HCEC 1CT (cell line): ENCODE measurements at regions not wholly inside any gene's neighbourhood (a gene's known extent, or its start where the extent isn't known, plus 50 kb on each side); places are given as distances from the start of the nearest gene placed in this dataset.

Source experiments
- DNase-seq: peaks from one replicate; pipeline ENCODE4 v3.0.0-alpha.2; 2017

DNA sequence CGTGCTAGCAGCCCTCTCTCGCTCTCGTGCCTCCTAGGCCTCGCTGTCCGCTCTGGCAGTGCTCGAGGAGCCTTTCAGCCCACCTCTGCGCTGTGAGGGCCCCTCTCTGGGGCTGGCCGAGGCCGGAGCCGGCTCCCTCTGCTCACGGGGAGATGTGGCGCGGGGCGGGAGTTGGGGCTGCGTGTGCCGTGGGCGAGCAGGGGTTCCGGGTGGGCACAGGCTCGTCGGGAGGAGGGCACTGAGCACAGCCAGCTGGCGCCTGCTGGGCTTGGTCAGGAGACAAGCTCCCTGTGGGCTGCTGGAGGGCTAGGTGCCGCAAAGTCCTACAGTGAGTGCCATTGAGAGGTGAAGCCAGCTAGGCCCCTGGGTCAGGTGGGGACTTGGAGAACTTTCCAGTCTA is 994.5 kb downstream of the C4orf33 start:
- DNase-seq = no peak

DNA sequence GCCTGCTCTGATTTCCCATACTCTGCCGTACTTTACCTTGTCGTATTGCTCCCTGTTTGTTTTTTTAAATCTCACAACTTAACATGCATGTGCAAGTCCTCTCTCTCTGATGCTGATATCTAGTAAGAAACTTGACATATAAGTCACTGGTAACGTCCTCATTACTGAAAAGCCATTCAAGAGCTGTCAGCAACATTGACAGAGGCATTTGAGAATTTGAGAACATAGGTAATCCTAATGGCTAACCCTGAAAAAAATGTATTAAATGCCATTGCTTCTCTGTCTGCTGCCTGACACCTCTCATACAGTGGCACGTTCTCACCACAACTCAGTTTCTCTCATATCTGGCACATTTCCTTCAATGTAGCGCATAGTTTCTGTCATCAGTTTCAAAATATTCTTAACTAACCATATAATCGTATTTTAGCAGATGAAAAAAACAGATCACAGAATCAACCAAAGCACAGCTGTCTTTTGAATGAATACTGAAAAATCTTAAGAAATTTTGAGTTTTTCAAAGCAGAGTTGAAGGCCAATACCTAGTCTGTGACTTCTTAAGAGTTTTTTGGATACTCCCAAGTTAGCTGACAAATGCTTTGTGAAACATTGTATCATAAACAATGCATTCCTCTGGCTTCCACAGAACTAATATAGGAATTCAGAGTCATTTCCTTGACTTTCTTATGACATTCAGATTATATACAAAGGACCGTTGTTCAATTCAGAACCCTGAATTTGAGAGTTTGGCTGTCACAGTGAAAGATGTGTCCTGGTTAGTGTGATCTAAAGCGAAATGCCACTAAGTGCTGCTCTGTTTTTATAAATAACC is 996.4 kb downstream of the C4orf33 start:
- DNase-seq = peak; percentile 30

DNA sequence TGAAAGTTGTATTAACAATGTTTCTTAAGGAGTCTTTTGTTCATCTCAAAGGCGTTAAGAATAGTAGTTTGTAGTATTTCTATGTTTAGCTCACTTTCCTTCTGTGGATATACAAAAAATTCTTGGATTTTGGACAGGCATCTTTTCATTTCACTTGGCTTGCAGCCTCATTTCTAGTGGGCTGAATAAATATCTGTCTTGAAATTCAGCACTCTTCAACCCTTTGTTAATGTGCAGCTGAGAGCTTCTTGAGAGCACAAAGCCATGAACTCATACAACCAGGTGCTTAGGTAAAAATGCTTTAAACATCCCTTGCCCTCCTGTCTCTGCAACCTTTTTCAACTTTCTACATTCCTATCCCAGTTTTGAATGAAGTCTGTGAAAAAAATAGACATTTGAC is 1003.2 kb downstream of the C4orf33 start:
- no peak for DNase-seq

DNA sequence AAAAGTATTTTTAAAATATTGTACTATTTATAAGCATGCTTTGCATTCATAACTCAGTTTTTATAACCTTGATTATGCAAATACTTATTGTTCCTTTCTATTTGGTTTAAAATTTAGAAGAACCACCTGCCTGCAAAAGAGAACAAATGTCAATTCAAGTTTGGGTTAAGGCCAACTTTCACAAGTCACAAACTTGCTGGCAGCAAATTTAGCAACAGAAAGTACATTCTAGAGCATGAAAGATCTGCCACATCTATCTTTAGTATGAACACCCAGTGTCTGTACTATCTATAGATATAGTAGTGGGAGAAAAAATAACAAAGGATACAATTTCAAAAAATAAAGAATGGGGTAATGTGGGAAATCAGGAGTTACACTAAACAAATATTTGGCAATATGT is 1014.2 kb downstream of the C4orf33 start:
- DNase-seq = no peak

DNA sequence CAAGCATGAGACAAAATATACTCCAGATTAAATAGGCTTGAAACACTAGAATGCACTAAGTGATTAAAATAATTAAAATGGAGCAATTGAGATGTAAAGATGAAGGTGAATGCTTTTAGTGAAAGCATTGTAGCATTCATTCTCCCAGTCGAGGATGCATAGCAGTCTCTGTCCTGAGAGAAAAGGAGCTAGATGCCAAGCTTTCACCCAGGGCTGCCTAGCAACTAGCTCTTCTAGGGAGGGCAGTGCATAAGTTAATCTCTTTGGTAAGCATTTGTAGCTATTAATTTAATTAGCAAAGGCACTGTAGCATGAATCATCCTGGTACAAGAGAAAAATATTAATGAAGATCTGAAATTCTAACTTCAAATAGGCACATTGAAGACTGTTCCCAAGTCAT is 1014.8 kb downstream of the C4orf33 start:
- no peak for DNase-seq

DNA sequence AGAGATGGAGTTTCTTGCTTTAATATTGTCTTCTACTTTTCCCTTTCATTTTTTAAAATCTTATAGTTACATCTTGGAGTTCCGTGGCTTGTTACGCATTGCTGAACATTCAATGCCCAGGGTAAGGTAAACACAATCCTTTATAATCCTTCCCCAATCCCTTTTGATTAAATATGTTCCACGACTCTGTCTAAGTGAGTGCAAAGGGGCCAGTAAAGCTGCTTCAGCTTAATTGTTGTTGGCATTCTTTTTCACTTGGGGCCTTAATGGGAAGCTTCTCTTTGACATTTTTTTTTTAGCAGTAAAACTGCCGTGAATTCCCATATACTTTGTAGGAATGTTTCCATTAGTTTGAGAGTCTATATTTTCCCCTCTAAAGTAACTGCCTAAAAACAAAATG is 1028.1 kb downstream of the C4orf33 start:
- DNase-seq = no peak

DNA sequence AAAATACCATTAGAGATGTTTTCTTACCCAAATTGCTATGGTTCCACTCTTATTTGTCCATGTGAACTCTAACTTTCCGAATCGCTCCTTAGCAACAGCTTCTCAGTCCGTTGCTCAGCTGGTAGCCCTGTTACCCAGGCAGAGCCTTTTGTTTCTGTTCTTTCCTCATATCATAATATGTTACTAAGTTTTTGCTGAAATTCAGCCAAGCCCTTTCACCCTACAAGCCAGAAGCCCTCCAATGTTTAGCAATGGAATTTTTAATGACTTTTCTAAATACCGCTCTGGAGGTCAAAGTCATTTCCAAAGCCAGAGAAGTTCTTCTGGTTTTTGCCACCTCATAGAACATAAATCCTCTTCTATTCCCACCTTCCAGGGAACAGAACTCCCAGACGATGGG is 1029.5 kb downstream of the C4orf33 start:
- peak; percentile 56 for DNase-seq

DNA sequence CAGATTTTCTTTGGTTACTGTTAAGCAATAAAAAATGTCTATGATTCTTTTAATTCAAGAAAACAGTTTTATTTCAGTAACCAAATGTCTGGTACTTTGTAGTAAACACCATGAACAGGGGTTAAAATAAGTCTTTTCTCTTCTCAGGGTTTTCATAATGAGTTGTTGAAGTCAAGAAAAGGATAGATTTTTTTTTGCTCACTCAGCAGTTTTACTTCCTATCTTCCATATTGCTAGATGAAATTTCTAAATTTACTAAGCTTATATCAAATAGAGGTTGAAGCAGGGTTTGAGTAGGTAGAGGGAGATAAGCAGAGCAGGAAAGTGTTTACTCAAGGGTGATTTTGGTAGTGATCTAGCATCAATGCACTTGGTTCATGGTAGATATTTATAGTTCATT is 1031.3 kb downstream of the C4orf33 start:
- no peak for DNase-seq

DNA sequence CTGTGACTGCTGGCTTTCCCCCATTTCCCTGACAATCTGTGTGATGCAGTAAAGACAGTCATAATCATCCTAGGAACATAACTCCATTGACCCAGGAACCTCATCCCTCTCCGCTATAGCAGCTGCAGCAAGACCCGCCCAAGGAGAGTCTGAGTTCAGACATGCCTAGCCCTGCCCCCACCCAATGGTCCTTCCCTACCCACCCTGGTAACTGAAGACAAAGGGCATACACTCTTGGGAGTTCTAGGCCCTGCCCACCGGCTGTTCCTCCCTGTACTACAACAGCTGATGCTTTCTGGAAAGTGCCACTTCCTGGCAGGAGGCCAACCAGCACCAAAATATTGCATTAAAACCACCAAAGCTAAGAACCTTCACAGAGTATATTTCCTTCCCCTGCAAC is 1035.6 kb downstream of the C4orf33 start:
- no peak for DNase-seq

DNA sequence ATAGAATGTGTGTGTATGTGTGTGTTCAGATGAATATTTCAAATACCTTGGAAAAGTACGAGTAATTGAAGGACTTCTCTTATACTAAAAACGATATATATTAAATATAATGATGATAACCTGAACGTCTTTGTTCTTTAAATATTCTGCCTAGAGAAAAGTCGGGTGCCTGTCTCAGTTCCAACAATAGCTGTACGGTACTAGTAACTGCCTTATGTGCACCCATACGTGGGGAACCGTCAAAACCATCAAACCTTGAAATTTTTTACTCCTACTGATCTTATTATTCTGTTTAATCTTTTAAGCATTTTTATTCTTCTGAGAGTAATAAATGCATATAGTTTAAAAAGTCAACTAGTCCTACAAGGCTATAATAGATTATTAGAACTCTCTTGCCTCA is 1045.7 kb downstream of the C4orf33 start:
- no peak for DNase-seq

DNA sequence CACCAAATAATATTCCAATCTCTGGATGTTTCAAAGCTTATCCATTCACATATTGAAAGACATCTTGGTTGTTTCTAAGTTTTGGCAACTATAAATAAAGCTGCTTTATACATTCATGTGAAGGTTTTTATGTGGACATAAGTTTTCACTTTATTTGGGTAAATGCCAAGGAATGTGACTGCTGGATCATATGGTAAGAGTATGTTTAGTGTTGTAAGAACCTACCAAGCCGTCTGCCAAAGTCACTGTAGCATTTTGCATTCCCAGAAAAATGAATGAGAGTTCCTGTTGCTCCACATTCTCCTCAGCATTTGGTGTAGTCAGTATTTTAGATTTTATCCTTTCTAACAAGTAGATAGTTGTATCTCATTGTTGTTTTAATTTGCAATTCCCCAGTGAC is 1047.7 kb downstream of the C4orf33 start:
- no peak for DNase-seq

DNA sequence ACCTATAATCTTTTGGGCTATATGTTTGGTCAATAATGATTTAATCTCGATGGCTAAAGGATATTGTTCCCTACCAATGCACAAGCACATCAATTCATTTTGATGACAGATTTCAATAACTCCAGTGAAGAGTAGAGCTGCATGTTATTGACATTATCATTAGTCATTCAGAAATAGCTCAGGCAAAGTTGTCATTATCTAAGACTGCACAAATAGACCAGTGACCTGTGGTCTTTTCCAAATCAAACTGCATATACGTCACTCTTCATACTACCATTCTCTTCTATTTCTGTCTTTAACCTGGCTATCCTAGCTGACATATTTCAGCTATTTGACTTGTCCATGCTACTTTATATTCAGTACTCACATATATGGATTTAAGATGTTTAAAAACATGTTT is 1050.8 kb downstream of the C4orf33 start:
- DNase-seq = no peak

DNA sequence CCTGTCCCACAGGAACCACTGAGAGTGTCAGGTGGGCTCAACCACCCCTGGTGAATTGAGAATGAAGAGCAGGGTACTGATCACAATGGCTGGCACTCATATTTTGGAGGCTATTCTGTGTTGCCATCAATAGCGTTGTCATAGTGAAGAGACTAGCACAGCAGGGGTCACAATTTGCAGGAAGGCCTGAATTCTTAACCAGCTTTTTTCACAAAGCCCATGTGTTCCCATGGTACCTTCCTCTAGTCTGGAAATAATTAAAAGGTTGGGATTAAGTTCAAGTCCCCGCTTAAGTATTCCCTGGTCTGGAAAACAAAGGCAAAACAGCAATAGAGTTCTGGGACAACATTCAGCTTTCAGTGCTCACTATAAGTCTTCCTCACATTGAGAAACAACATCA is 1051.7 kb downstream of the C4orf33 start:
- DNase-seq = no peak

DNA sequence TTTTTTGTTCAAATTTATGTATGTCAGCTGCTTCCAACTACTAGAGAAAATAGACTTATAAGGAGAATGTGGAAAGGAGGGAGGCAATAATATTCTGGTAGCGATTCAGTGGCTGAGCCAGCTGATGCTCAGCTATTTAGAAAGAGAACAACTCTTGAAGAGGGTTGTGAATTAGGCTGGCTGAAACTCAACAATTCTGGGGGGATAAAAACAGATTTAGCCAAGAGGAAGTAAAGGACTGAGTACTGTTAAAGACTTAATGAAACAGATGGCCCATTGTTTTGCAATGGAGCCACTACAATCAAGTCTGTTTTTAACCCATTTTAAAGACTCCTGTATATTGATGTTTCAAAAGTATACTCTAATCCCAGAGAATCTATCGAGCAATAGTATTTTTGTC is 1058.9 kb downstream of the C4orf33 start:
- no peak for DNase-seq

DNA sequence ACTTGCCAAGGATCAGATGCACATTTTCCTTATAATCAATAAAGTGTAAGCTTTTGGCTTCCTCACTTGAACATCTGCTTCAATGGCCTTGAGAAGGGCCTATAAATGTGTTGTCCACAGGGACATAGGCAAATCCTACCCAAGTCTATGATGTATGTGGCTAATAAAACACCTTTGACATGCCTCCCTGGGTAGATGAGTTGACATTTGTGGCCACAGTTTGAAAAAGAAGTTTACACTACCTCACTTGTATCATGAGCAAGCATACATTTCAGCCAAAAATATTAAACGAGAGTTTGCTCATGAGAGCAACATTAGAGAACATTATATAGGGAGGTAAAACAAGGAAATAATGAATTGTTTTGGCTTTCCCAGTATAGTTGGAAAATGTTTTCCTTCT is 1067.7 kb downstream of the C4orf33 start:
- no peak for DNase-seq

DNA sequence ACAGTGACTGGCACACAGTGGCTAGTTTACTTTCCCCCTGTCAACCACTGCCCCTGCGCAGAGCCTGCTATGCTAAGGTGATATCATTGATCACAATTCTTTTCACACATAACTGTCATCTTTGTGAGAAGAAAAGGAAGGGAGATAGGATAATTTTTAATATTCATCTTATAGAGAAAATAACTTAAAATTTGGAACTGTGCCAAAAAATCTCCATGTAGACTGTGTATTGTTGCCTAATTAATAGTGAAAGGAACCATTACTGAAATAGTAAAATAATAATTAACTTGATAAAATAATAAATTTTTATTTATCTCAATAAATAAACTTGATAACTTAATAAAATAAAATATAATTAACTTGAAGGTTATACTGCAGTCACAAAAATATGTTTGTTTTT is 1069.4 kb downstream of the C4orf33 start:
- DNase-seq = no peak

DNA sequence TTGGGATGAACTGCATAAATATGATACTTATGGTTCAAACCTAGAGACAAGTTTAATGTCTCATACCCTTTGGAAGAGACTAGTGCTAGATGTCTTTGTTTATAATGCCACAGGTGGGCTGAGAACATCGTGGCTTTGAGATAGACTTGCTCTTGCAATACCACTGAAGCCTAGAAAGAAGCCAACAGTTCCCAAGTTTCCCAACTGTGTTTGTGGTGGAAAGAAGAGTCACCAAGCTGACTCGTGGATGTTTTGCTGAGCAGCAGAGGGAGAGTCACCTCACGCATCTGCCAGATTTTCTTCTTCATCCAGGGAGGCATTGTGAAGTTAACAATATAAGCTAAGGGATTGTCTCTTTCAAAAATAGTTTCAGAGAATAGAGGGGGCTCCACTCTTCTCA is 1076.2 kb downstream of the C4orf33 start:
- DNase-seq = no peak

DNA sequence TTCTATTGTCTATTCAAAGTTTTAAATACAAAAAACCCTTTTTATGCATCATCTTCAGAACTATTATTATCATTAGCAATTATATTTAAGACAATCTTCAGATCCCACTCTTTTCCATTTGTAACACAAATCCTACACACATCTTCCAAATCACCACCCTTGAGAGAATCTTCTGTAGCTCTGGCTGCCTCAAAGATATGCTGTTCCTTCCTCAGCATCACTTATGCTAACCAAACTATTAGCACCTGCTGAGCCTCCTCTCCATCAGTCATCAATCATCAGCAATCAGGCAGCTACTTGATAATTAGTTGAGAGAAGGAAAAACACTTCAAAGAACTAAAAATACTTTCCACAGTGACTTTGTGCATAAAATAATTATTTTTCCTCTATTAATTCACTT is 1082.2 kb downstream of the C4orf33 start:
- no peak for DNase-seq

DNA sequence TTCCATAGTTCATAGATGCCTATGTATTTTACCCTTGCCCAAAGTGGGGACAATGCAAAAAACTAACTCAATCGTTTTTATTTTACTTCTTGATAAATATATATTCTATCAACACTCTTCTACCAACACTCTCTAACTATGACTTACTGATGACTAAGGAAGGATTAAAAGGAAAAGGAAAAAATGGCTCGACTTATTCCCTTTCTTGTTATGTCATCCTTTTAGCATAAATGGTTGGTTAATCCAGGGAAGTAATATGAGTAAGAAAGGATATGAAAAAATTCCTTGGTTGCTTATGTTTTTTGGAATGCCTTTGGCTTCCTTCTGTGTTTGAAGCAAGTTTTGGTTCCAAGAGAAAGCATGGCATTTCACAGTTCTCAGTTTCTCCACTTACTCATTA is 1087.1 kb downstream of the C4orf33 start:
- peak; percentile 57 for DNase-seq

DNA sequence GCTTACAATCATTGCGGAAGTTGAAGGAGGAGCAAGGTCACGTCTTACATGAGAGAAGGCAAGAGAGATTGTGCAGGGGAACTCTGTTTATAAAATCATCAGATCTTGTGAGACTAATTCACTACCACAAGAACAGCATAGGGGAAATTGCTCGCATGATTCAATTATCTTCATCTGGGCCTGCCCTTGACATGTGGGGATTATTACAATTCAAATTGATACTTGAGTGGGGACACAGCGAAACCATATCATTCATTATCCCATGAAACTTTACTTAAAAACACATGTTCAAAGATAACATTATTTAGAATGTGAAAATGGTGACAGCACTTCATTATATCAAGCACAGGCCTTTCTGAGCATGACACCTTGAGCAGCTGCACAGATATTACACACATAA is 1087.8 kb downstream of the C4orf33 start:
- no peak for DNase-seq

DNA sequence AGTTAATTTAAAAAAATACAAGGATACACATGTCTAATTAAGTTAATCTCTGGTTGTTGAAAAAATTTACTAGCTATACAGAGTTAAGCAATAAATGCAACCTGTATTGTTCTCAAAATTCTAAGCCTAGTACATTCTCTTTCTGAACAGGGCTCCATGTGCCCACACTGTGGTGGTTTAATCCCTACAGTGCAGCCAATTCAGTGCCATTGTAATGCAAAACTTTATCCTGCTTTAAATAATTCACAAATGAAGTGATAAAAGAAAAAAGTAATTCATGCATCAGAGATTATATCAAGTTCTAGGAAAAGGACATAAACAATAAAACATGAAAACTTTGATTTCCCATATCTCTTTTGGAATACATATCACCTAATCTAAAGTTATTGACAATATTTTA is 1089.2 kb downstream of the C4orf33 start:
- no peak for DNase-seq

DNA sequence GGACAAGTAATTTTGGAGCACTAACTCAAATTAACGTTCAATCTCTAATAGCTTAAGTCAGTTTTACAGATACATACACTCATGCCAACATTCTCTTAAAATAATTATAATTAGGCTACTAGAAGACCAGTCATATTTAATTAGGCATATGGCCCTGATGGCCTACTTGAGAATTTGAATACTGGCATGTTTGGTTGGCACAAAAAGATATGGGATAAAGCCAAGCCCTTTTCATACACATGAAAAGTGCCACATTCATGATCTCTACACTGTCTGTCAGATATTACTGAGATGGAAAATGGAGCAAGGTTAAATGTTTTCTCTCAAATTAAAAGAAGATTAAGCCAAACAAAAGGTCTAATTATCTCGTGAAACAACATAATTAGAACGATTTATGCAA is 1091.0 kb downstream of the C4orf33 start:
- no peak for DNase-seq

DNA sequence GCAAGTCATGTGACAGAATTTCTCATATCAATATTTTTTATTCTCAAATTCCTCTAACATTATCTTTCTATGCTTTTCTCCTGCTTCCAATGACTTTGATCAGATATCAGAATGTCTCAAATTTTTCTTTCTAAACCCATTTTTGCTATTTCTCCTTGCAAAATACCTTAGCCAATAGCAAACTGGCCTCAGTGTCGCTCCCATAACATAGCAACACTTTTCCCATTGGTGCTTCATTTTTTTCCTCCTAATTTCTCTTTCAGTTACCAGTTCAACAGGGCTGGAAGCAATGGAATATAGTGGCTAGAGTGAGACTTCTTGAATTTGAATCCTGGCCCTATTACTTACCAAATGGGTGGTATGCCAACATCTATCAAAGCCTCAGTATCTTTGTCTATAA is 1091.6 kb downstream of the C4orf33 start:
- no peak for DNase-seq

DNA sequence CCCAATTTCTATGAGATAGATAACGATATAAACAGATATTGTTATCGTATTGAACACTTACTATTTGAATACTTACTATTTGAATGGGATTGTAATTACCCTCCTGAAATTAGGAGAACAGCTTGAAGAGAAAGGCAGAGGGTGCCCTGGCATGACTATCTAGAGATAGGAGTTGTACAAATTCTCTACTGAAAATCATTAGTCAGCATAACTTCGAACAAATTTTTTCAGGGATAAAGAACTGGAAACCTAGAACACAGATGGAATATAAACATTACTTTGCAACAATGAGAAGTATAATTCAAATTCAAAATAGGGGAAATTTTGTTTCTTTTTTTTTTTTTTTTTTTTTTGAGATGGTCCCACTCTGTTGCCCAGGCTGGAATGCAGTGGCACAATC is 1096.8 kb downstream of the C4orf33 start:
- no peak for DNase-seq

DNA sequence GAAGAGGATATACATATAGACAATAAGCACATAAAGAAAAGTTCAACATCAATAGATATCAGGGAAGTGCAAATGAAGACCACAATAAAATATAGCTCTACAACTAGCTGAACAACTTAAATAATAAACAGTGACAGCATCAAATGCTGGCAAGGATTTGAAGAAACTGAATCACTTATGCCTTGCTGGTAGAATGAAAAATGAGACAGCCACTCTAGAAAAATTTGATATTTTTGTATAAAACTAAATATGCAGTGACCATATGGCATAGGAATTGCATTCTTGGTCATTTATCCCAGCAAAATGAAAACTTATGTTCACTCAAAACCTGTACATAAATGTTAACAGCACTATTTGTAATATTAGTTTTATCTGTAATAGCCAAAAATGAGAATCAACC is 1102.0 kb downstream of the C4orf33 start:
- DNase-seq = no peak
